Naive B cell (primary cell): ENCODE measurements at regions not wholly inside any gene's neighbourhood (a gene's known extent, or its start where the extent isn't known, plus 50 kb on each side); places are given as distances from the start of the nearest gene placed in this dataset.
A peak's percentile ranks its signal among the peaks of the same experiment; 100 is the strongest.

Experiments
- ATAC-seq, 2 donors: fragments of 150-1000 bp; cut with Tn5 transposase; 2 replicates each; pipeline ENCODE4 v1.10.0; 2021; ENCODE audit warnings: low read depth in 2 of 2, mild to moderate bottlenecking in 2 of 2, moderate library complexity in 2 of 2
- DNase-seq: peaks from one replicate; pipeline ENCODE4 v3.0.0; 2022
- H3K27ac Mint-ChIP-seq, 6 donors: one replicate each; pipeline ENCODE4 v1.8.0; 2020 to 2022; ENCODE audit warnings: mild to moderate bottlenecking in 6 of 6, mixed read lengths in 6 of 6, moderate library complexity in 5 of 6, inconsistent platforms in 2 of 6
- H3K27me3 Mint-ChIP-seq, 3 donors: one replicate each; pipeline ENCODE4 v1.8.0; 2021 to 2022; ENCODE audit warnings: mixed read lengths in 3 of 3, mild to moderate bottlenecking in 1 of 3
- H3K36me3 Mint-ChIP-seq, 2 donors: one replicate each; pipeline ENCODE4 v1.8.0; 2020 to 2022; ENCODE audit warnings: mixed read lengths in 2 of 2, inconsistent platforms in 1 of 2, mild to moderate bottlenecking in 1 of 2
- H3K4me1 Mint-ChIP-seq, 3 donors: one replicate each; pipeline ENCODE4 v1.8.0; 2020 to 2022; ENCODE audit warnings: mixed read lengths in 3 of 3, inconsistent platforms in 1 of 3, mild to moderate bottlenecking in 1 of 3, moderate library complexity in 1 of 3
- H3K4me3 Mint-ChIP-seq, 8 donors: one replicate each; pipeline ENCODE4 v1.8.0; 2020 to 2022; ENCODE audit warnings: mild to moderate bottlenecking in 8 of 8, mixed read lengths in 8 of 8, moderate library complexity in 8 of 8, inconsistent platforms in 2 of 8
- H3K9me3 Mint-ChIP-seq, 7 donors: one replicate each; pipeline ENCODE4 v1.8.0; 2020 to 2022; ENCODE audit warnings: mixed read lengths in 7 of 7, mild to moderate bottlenecking in 5 of 7, inconsistent platforms in 2 of 7, moderate library complexity in 1 of 7

DNA sequence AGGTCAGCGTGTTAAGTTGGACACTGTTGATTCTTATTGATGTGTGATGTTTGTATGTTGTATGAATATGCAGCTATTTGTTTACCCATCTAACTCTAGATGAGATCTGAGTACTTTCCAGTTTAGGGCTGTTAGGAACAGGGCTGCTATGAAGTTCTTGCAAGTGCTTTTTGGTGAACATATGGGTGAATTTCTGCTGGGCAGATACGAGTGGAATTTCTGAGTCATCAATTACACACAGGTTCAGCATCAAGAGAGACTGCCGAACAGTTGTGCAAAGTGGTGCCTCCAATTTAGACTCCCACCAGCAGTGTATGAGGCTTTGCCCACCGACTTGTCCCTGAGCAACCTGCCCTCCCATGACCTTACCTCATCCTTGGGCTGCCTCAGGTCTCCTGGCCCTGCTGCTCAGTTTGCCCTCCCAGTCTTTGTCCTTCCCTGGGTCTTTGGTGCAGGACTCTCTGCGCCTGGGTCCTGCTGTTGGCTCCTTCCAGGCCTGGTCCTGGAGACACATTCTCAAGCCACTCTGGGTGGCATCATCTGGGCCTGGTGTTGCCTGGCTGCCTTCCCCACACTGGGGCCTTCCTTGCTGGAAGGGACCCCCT lies 343.6 kb downstream of the PTPRU start:
- no peak for ATAC-seq

DNA sequence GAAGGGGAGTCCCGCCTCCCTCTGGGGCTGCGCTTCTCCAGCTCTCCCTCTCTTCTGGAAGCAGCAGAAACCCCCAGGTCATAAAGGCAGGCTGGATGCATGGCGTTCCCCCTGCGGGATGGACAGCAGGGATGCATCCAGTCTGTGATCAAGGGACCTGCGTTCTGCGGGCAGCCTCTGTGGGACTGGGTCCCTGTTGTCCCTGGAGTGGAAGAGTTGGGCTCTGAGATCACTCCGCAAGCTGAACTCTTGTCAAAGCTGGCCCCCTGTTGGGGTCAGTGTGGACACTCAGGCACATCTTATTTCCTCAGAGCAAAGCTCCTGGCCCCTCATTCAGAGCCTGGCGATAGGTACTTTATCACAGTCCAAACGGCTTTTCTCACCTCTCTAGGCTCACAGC lies 341.2 kb downstream of the PTPRU start:
- Mint-ChIP-seq H3K9me3 (no peaks in the 10 kb centered on the region), H3K36me3 (no peaks in the 10 kb centered on the region), H3K27me3 (peaks cover 0 to 12% (median 7%) of the 10 kb centered on the region in 3 donors), H3K4me1 (no peaks in the 10 kb centered on the region), H3K27ac (peak overlapping the region in 1 of 6 donors; percentile 54), H3K4me3 (no peak overlapping the region)
- ATAC-seq (no peak), DNase-seq (no peak)

More for the DNA sequence above, 343.6 kb downstream of the PTPRU start:
- Mint-ChIP-seq H3K9me3 (no peaks in the 10 kb centered on the region), H3K4me3 (no peak overlapping the region), H3K4me1 (no peaks in the 10 kb centered on the region), H3K27me3 (peaks cover 10 to 20% (median 12%) of the 10 kb centered on the region in 3 donors), H3K36me3 (no peaks in the 10 kb centered on the region), H3K27ac (no peak overlapping the region)
- DNase-seq, result no peak

DNA sequence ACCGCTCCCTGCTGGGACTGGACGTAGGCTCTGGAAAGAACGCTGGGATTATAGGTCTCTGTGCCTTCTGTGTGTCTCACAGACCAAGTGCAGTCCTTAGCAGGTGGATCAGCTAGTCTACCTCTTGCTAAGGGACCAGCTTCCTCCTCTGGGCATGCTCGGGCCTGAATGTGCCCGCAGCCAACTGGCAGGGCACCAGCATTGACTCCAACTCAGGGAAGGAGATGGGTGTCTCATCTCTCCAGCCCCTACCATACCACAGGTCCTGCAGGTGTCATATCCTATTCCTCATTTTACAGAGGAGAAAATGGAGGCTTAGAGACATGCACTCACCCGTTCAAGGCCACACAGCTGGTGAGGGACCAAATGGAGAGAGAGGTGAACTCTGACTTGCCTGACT lies 340.2 kb downstream of the PTPRU start:
- ATAC-seq (no peak), DNase-seq (no peak)
- Mint-ChIP-seq H3K9me3 (no peaks in the 10 kb centered on the region), H3K27me3 (peaks cover 0 to 12% (median 7%) of the 10 kb centered on the region in 3 donors), H3K4me3 (no peak overlapping the region), H3K4me1 (no peaks in the 10 kb centered on the region), H3K36me3 (no peaks in the 10 kb centered on the region), H3K27ac (no peak overlapping the region)

DNA sequence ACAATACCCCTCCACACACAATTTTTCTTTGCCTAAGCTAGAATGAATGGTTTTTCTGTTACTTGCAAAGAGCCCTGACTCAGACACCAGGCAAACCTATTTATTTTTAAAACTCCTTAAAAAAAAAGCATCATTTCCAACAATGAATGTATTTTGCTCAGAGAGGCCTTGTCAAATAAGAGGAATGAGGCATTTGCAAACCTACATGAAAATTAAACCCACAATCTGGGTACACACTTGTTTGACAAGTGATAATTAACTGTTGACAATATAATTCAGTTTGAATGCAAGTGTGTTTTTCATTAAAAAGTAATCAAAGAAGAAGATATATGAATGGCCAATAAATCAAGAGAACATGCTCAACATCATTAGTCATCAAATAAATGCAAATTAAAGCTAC lies 339.5 kb downstream of the PTPRU start:
- Mint-ChIP-seq H3K4me1 (no peaks in the 10 kb centered on the region), H3K27me3 (peaks cover 0 to 12% (median 7%) of the 10 kb centered on the region in 3 donors), H3K9me3 (no peaks in the 10 kb centered on the region), H3K36me3 (no peaks in the 10 kb centered on the region), H3K4me3 (no peak overlapping the region), H3K27ac (no peak overlapping the region)
- DNase-seq, result no peak
- no peak for ATAC-seq

DNA sequence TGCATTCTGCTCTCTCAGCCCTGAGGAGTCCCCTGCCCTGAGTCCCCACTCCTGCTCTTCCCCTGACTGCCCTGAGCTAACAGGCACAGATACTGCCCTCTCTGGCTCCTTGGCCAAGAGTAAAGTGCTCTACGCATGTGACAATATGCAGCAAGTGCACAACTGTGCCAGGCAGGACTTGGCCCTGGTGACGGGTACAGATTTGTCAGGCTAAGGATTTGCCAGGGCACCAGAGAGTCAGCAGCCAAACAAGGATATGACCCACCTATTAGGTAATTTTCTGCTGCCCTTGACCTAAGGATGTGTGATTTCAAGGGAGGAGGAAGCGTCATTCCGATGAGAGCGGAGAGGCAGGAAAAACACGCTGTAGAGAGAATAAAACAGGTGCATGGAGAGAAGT lies 339.0 kb downstream of the PTPRU start:
- Mint-ChIP-seq H3K9me3 (peaks cover 0 to under 1% (median 0%) of the 10 kb centered on the region in 7 donors), H3K27me3 (peaks cover 2 to 14% (median 2%) of the 10 kb centered on the region in 3 donors), H3K4me1 (no peaks in the 10 kb centered on the region), H3K27ac (no peak overlapping the region), H3K4me3 (no peak overlapping the region), H3K36me3 (no peaks in the 10 kb centered on the region)
- ATAC-seq (no peak), DNase-seq (no peak)

DNA sequence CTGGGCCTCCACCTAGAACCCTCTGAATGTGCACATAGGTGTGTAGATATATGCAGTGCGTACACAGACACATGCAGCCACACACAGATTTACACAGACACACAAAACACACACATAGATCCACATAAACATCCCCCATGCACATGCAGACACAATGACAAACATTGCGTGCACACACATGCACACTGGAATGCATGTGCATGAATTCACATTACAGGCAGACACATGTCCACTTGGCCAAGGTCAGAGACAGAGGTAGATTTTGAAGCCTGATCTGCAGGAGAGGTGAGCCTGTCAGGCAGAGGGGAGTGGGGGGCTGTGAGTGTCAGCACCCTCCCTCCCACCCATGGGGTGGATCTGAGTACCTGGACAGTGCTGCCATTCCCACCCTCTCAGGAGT lies 338.5 kb downstream of the PTPRU start:
- no peak overlapping the region for H3K27ac Mint-ChIP-seq
- H3K9me3 Mint-ChIP-seq, result peaks cover 0 to 1% (median 0%) of the 10 kb centered on the region in 7 donors
- peaks cover 0 to 16% (median 6%) of the 10 kb centered on the region in 3 donors for H3K27me3 Mint-ChIP-seq
- H3K36me3 Mint-ChIP-seq, result no peaks in the 10 kb centered on the region
- no peak for DNase-seq
- ATAC-seq, result no peak
- no peak overlapping the region for H3K4me3 Mint-ChIP-seq
- no peaks in the 10 kb centered on the region for H3K4me1 Mint-ChIP-seq

DNA sequence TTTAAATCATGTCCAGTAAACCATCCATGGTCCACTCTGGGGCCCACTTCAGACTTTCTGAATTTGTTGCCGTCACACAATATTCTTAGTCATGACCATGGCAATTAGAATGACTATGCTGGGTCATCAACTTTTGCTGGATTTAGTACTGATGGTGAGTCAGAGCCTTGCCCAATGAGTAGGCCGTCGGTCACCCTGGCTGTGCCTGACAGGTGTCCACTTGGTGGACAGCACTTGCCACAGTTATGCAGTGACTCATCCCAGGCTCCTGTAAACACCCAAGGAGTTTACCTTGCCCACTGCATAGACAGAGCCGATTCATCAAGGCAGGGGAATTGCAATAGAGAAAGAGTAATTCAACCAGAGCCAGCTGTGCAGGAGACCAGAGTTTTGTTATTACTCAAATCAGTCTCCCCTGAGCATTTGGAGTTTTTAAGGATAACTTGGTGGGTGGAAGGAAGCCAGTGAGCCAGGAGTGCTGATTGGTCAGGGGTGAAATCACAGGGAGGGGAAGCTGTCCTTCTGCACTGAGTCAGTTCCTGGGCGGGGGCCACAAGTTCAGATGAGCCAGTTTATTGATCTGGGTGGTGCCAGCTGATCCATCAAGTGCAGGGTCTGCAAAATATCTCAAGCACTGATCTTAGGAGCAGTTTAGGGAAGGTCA lies 333.8 kb downstream of the PTPRU start:
- Mint-ChIP-seq H3K27me3 (peaks cover 0 to 6% (median 4%) of the 10 kb centered on the region in 3 donors), H3K9me3 (peaks cover 5 to 39% (median 27%) of the 10 kb centered on the region in 7 donors), H3K4me1 (no peaks in the 10 kb centered on the region), H3K36me3 (peaks cover 0 to 9% of the 10 kb centered on the region in 2 donors), H3K27ac (no peak overlapping the region), H3K4me3 (no peak overlapping the region)
- no peak for ATAC-seq
- DNase-seq, result no peak

DNA sequence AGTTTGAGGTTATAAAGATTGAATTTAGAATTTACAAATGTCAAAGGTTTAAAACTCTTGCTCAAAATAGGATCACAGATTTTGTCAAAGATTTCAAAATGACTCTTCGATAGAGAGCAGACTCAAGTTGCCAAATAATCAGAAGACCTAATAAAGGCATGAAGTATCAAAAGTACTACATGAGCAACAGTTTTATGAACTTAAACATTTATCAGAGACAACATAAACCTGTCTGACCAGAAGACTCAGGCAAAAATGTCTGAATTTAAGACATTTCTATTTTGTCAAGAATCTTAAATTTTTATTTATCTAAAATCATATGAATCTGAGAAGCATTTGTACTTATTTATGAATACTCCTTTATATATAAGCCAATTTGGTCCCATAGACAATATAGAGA lies 330.9 kb downstream of the PTPRU start:
- H3K27ac Mint-ChIP-seq, result no peak overlapping the region
- peaks cover 0 to 21% of the 10 kb centered on the region in 2 donors for H3K36me3 Mint-ChIP-seq
- H3K9me3 Mint-ChIP-seq, result peaks cover 10 to 67% (median 53%) of the 10 kb centered on the region in 7 donors
- DNase-seq (no peak), ATAC-seq (no peak)
- H3K4me1 Mint-ChIP-seq, result no peaks in the 10 kb centered on the region
- peaks cover 0 to 6% (median 4%) of the 10 kb centered on the region in 3 donors for H3K27me3 Mint-ChIP-seq
- no peak overlapping the region for H3K4me3 Mint-ChIP-seq

DNA sequence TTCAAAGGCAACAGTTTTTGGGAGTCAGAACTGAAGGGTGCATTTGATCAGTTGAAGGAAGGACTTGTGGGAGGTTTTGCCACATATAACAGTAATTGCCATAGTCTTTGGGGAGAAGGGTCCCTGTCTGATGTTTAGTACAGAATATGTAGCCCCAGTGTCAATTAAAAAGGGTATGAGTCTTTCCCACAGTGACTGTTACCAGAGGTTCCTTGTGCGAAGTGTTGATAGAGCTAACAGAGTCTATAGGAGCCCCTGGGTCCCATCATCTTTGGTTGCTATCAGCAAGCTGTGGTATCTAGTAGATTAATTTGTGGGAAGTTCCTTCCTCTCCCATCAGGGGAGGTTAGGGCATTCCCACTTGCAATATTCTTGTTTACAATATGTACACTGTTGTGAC lies 329.2 kb downstream of the PTPRU start:
- Mint-ChIP-seq H3K27ac (no peak overlapping the region), H3K9me3 (peaks cover 10 to 68% (median 54%) of the 10 kb centered on the region in 7 donors), H3K4me1 (no peaks in the 10 kb centered on the region), H3K36me3 (peaks cover 0 to 22% of the 10 kb centered on the region in 2 donors), H3K4me3 (no peak overlapping the region), H3K27me3 (peaks cover 0 to 6% (median 4%) of the 10 kb centered on the region in 3 donors)
- no peak for DNase-seq
- no peak for ATAC-seq

DNA sequence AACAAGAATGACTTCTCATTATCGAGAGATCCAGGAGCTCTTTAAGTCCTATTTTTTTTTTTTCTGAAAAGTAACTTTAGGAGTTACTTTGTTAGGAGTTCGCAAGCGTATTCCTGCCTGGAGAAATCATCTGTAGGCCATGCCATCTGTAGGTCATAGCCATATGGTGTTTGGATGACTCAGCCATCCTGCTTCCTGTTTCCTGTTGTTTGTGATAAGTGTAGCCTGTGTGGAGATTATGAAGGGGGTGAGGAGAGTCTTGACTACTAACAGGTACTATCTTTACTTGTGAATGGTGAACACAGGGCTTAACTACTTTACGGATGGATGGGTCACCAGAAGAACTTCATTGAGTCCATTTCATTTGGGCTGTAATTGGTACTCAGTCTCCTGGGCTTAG lies 327.2 kb downstream of the PTPRU start:
- Mint-ChIP-seq H3K9me3 (peaks cover 5 to 64% (median 52%) of the 10 kb centered on the region in 7 donors), H3K27me3 (peaks cover 0 to 4% (median 0%) of the 10 kb centered on the region in 3 donors), H3K27ac (no peak overlapping the region), H3K4me1 (no peaks in the 10 kb centered on the region), H3K36me3 (peaks cover 0 to 22% of the 10 kb centered on the region in 2 donors), H3K4me3 (no peak overlapping the region)
- ATAC-seq (no peak), DNase-seq (no peak)

DNA sequence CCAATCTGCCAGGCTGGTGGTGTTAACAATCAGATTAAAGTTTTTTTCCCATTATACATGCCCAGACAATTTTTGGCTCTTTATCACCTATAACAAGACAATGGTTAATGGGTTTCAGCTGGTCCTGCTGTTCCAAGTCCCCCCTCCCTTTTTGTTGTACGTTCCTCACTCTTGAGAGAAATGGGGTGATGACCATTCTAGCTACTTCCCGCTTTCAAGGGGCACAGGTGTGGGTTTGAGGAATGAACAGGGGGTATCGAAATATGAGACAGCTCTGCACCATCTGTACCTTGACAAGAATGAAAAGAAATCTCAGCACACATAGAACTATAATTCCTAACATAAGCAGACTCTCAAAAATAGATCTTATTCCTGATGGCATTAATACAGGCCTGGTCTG lies 326.8 kb downstream of the PTPRU start:
- Mint-ChIP-seq H3K4me3 (no peak overlapping the region), H3K36me3 (peaks cover 0 to 22% of the 10 kb centered on the region in 2 donors), H3K4me1 (no peaks in the 10 kb centered on the region), H3K9me3 (peaks cover 5 to 60% (median 49%) of the 10 kb centered on the region in 7 donors), H3K27ac (no peak overlapping the region), H3K27me3 (peaks cover 0 to 4% (median 0%) of the 10 kb centered on the region in 3 donors)
- ATAC-seq (no peak), DNase-seq (no peak)

DNA sequence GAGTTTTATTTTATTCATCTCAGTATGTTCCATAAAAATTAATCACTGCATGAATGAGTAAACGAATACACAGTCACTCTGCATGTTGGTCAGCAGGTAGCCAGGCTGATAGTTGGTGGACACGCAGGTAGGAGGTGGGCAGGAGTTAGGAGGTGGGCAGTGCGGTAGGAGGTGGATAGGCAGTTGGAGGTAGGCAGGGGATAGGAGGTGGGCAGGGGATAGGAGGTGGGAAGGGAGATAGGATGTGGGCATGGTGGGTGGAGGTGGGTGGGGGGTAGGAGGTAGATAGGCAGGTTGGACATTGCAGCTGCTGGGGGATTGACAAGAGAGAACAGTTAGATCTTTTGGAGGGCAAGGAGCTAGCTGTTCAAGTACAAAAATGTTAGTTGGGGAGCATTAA lies 322.7 kb downstream of the PTPRU start:
- H3K4me1 Mint-ChIP-seq, result no peaks in the 10 kb centered on the region
- no peak for ATAC-seq

DNA sequence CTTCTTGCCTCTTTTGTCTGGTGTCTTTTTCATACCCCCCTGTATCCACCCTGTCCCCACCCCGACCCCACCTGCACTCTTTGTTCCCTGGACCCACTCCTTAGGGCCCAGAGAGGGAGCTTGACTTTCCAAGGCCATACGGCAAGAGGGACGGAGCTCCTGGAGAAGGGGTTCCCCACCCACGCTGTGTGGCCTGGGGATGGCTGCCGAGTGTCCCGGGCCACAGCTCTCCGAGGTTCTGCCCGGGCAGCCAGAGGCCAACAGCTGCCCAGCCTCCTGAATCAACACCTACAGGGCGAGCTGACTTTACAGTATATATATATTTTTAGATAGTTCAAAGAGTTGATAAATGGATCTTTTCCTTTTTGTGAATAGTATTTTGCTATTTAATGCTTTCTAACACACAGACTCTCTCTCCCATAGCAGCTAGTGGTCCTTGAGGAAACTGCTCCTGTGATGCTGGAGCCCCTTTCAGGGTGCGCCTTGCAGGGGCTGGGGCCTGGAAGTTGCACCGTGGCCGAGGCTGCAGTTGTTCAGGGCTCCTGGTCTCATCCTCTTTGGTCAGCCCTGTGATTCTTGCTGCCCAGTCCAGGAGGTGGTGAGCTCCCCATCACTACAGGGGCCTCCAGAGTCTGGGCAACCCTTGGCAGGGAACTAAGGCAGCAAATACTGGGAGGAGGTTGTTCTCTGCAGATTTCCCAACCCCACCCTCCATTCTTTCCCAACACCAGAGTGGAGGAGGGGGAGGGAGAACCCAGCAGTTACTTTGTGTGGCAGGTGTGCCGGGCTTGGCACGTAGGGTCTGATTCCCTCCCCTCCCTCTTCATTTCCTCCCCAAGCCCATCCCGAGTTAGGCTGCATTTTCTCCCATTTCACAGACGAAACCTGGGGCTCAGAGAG lies 321.6 kb downstream of the PTPRU start:
- Mint-ChIP-seq H3K27ac (no peak overlapping the region), H3K9me3 (peaks cover 2 to 11% (median 8%) of the 10 kb centered on the region in 7 donors), H3K4me1 (no peaks in the 10 kb centered on the region), H3K4me3 (no peak overlapping the region), H3K27me3 (peaks cover 0 to 4% (median 0%) of the 10 kb centered on the region in 3 donors), H3K36me3 (peaks cover 0 to 7% of the 10 kb centered on the region in 2 donors)
- DNase-seq, result no peak
- ATAC-seq, result no peak

More for the DNA sequence above, 322.7 kb downstream of the PTPRU start:
- H3K4me3 Mint-ChIP-seq, result no peak overlapping the region
- peaks cover 0 to 13% of the 10 kb centered on the region in 2 donors for H3K36me3 Mint-ChIP-seq
- H3K27ac Mint-ChIP-seq, result no peak overlapping the region
- DNase-seq, result no peak
- peaks cover 0 to 4% (median 0%) of the 10 kb centered on the region in 3 donors for H3K27me3 Mint-ChIP-seq
- peaks cover 5 to 20% (median 18%) of the 10 kb centered on the region in 7 donors for H3K9me3 Mint-ChIP-seq
